Cardiac septum (tissue), 1 donor: ENCODE measurements at regions not wholly inside any gene's neighbourhood (a gene's known extent, or its start where the extent isn't known, plus 50 kb on each side); places are given as distances from the start of the nearest gene placed in this dataset.
A peak's percentile ranks its signal among the peaks of the same experiment; 100 is the strongest.
"Not testable (repeated sequence)": the region's sequence is repeated elsewhere in the genome, so short reads cannot be mapped to it uniquely, and the experiment has no call there.

Source experiments
- DNase-seq: peaks from one replicate; pipeline ENCODE4 v3.0.0-alpha.2; 2020; ENCODE audit warnings: low spot score
- intact Hi-C: fragments of 100-400 bp; cut with DNase I; formaldehyde crosslinking; loops from one replicate; pipeline ENCODE4 v1.14.0; 2022
- donor health status: DM: no; HTN: no; CAD: no.

- DNase-seq, intact Hi-C loops: not testable (repeated sequence)
Measured at GRCh38 chr3:159756279-159757207, 232.1 kb upstream of the IL12A start.

- DNase-seq, result no peak
- intact Hi-C loops, result no loop called here
Measured at GRCh38 chr3:159757341-159758060, 231.1 kb upstream of the IL12A start.

GRCh38 chr3:159760046-159760445 is 228.6 kb upstream of the IL12A start:
- intact Hi-C loops, result loop anchor here (10.0 kb wide), 1 partner anchor 125 kb away; no protein-coding TSS in a partner anchor

GRCh38 chr3:159761369-159761768 is 227.3 kb upstream of the IL12A start:
- intact Hi-C loops, result loop anchor here (1.0 to 10.0 kb wide), 2 partner anchors 123 to 145 kb away; no protein-coding TSS in a partner anchor
- no peak for DNase-seq

More at GRCh38 chr3:159760046-159760445, 228.6 kb upstream of the IL12A start:
- no peak for DNase-seq

GRCh38 chr3:159761848-159762635 is 226.6 kb upstream of the IL12A start:
- intact Hi-C loops, result loop anchor here (1.0 to 10.0 kb wide), 2 partner anchors 123 to 146 kb away; no protein-coding TSS in a partner anchor
- no peak for DNase-seq

GRCh38 chr3:159763011-159763601 is 225.5 kb upstream of the IL12A start:
- intact Hi-C loops, result loop anchor here (10.0 kb wide), 1 partner anchor 122 kb away; no protein-coding TSS in a partner anchor
- peak; percentile 88 for DNase-seq

- DNase-seq, result peak; percentile 92
- intact Hi-C loops, result loop anchor here (2.0 to 10.0 kb wide), 5 partner anchors 31 to 121 kb away; no protein-coding TSS in a partner anchor
Measured at GRCh38 chr3:159763602-159764489, 224.8 kb upstream of the IL12A start.

- intact Hi-C loops, result loop anchor here (2.0 to 10.0 kb wide), 5 partner anchors 30 to 120 kb away; no protein-coding TSS in a partner anchor
- no peak for DNase-seq
Measured at GRCh38 chr3:159764490-159765029, 224.1 kb upstream of the IL12A start.

- peak; percentile 93 for DNase-seq
- intact Hi-C loops, result loop anchor here (2.0 to 10.0 kb wide), 5 partner anchors 30 to 120 kb away; no protein-coding TSS in a partner anchor
Measured at GRCh38 chr3:159765030-159765859, 223.4 kb upstream of the IL12A start.

GRCh38 chr3:159765860-159766294 is 222.8 kb upstream of the IL12A start:
- no peak for DNase-seq
- intact Hi-C loops, result loop anchor here (2.0 to 10.0 kb wide), 5 partner anchors 29 to 119 kb away; no protein-coding TSS in a partner anchor

GRCh38 chr3:159766563-159767185 is 222.0 kb upstream of the IL12A start:
- intact Hi-C loops, result loop anchor here (10.0 kb wide), 1 partner anchor 118 kb away; no protein-coding TSS in a partner anchor
- DNase-seq, result no peak

- intact Hi-C loops, result no loop called here
- DNase-seq, result no peak
Measured at GRCh38 chr3:159770998-159771397, 217.6 kb upstream of the IL12A start.

- intact Hi-C loops, result no loop called here
- DNase-seq, result no peak
Measured at GRCh38 chr3:159771865-159772611, 216.6 kb upstream of the IL12A start.

GRCh38 chr3:159773706-159774105 is 214.9 kb upstream of the IL12A start:
- intact Hi-C loops, result no loop called here
- no peak for DNase-seq

- DNase-seq, result no peak
- intact Hi-C loops, result no loop called here
Measured at GRCh38 chr3:159775372-159775961, 213.2 kb upstream of the IL12A start.
